Gastrocnemius medialis (tissue), 4 donors: ENCODE measurements at regions not wholly inside any gene's neighbourhood (a gene's known extent, or its start where the extent isn't known, plus 50 kb on each side); places are given as distances from the start of the nearest gene placed in this dataset.

Source experiments
- POLR2A ChIP-seq, 2 donors: fragments of 450-650 bp; IDR thresholded peaks; one replicate each; pipeline ENCODE4 v1.6.1; 2017; ENCODE audit warnings: antibody characterized with exemption in 2 of 2, mild to moderate bottlenecking in 2 of 2, moderate library complexity in 2 of 2
- TF ChIP-seq, protein P1 (sequence below), 5 experiments: fragments of 450-650 bp in 3 of 5; fragments of 200-600 bp in 2 of 5; sonication (generic) in 2 of 5; IDR thresholded peaks in 4 of 5; conservative IDR thresholded peaks in 1 of 5; 1 replicate in 4 of 5; 2 replicates in 1 of 5; pipeline ENCODE4 v1.5.1; 2016 to 2019; ENCODE audit warnings: antibody characterized with exemption in 5 of 5, mild to moderate bottlenecking in 3 of 5, moderate library complexity in 3 of 5

DNA sequence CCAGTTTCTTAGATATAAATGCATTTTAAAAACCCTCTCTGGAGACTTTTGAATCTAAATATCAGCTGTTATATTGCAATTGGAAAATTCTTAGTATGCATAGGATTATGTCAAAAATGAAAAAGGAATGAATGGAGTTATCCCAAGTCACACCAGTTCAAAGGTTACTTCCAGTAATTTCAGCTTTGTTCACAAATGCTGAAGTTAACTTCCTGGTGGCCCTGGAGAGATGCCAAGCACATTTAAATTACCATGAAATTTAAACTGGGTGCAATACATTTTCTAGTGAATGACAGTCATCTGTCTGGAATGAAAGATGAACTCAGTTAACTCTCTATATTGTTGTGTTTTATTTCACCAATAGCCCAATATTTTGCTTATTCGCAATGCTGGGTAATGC, 753.9 kb downstream of the SUCLG1 start:
- no peak for TF ChIP-seq POLR2A (IDR thresholded peaks at IDR 0.05)
- TF ChIP-seq, protein P1, sequence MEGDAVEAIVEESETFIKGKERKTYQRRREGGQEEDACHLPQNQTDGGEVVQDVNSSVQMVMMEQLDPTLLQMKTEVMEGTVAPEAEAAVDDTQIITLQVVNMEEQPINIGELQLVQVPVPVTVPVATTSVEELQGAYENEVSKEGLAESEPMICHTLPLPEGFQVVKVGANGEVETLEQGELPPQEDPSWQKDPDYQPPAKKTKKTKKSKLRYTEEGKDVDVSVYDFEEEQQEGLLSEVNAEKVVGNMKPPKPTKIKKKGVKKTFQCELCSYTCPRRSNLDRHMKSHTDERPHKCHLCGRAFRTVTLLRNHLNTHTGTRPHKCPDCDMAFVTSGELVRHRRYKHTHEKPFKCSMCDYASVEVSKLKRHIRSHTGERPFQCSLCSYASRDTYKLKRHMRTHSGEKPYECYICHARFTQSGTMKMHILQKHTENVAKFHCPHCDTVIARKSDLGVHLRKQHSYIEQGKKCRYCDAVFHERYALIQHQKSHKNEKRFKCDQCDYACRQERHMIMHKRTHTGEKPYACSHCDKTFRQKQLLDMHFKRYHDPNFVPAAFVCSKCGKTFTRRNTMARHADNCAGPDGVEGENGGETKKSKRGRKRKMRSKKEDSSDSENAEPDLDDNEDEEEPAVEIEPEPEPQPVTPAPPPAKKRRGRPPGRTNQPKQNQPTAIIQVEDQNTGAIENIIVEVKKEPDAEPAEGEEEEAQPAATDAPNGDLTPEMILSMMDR (IDR thresholded peaks at IDR 0.05 in 4 of 5, conservative IDR thresholded peaks at IDR 0.05 in 1 of 5): no peak
